Spleen (tissue), 11 donors: ENCODE measurements at regions not wholly inside any gene's neighbourhood (a gene's known extent, or its start where the extent isn't known, plus 50 kb on each side); places are given as distances from the start of the nearest gene placed in this dataset.
"Not testable (repeated sequence)": the region's sequence is repeated elsewhere in the genome, so short reads cannot be mapped to it uniquely, and the experiment has no call there.

Experiments used
- DNase-seq: peaks from one replicate; pipeline ENCODE4 v3.0.0-alpha.2; 2020
- H3K27ac ChIP-seq, 8 donors: fragments of 200-600 bp; sonication (generic) in 7 of 8; 1 replicate in 4 of 8; 2 replicates in 4 of 8; pipeline versions ENCODE4 v1.5.0 to v1.8.0; 2016 to 2021; ENCODE audit warnings: inconsistent platforms in 4 of 8, mild to moderate bottlenecking in 4 of 8, moderate library complexity in 1 of 8
- H3K27me3 ChIP-seq, 7 donors: fragments of 200-600 bp; sonication (generic) in 6 of 7; replicated peaks in 1 of 7; 1 replicate in 4 of 7; 2 replicates in 3 of 7; pipeline versions ENCODE4 v1.5.0 to v1.8.0; 2016 to 2021; ENCODE audit warnings: inconsistent platforms in 3 of 7, mild to moderate bottlenecking in 1 of 7
- H3K36me3 ChIP-seq, 6 donors: fragments of 200-600 bp; sonication (generic) in 5 of 6; 1 replicate in 4 of 6; 2 replicates in 2 of 6; pipeline versions ENCODE4 v1.5.0 to v1.8.0; 2016 to 2021; ENCODE audit warnings: inconsistent platforms in 2 of 6
- H3K4me1 ChIP-seq, 6 donors: fragments of 200-600 bp; sonication (generic) in 5 of 6; 1 replicate in 3 of 6; 2 replicates in 3 of 6; pipeline versions ENCODE4 v1.5.0 to v1.8.0; 2016 to 2021; ENCODE audit warnings: inconsistent platforms in 3 of 6
- H3K4me3 ChIP-seq, 8 donors: fragments of 200-600 bp; sonication (generic) in 7 of 8; 1 replicate in 4 of 8; 2 replicates in 4 of 8; pipeline versions ENCODE4 v1.5.0 to v1.8.0; 2016 to 2021; ENCODE audit warnings: inconsistent platforms in 4 of 8, mild to moderate bottlenecking in 4 of 8, moderate library complexity in 2 of 8
- H3K9me3 ChIP-seq, 8 donors: fragments of 200-600 bp; sonication (generic) in 7 of 8; 1 replicate in 4 of 8; 2 replicates in 4 of 8; pipeline versions ENCODE4 v1.5.0 to v1.8.0; 2016 to 2021; ENCODE audit warnings: inconsistent platforms in 4 of 8
- CTCF ChIP-seq, 11 experiments: fragments of 200-600 bp in 7 of 11; fragments of 450-650 bp in 4 of 11; sonication (generic) in 4 of 11; IDR thresholded peaks in 8 of 11; conservative IDR thresholded peaks in 3 of 11; 1 replicate in 7 of 11; 2 replicates in 4 of 11; pipeline versions ENCODE4 v1.4.0 to v1.8.0; 2016 to 2021; ENCODE audit warnings: antibody characterized with exemption in 11 of 11, inconsistent platforms in 4 of 11, mild to moderate bottlenecking in 1 of 11
- POLR2A ChIP-seq, 3 donors: fragments of 450-650 bp; IDR thresholded peaks; one replicate each; pipeline ENCODE4 v1.5.1; 2017; ENCODE audit warnings: antibody characterized with exemption in 3 of 3, mild to moderate bottlenecking in 1 of 3
- POLR2AphosphoS5 ChIP-seq, 3 donors: sonication (generic); formaldehyde crosslinking; IDR thresholded peaks; one replicate each; pipeline ENCODE4 v1.5.1; 2017; ENCODE audit warnings: antibody characterized with exemption in 3 of 3
- WGBS, 5 donors: extraction: QIAGEN DNeasy Blood & Tissue Kit in 3 of 5; methylation state at CpG; one replicate each; pipeline versions ENCODE4 v1.1.5 to v1.1.7; 2013 to 2018; 5-methylcytosine and 5-hydroxymethylcytosine counted together
- intact Hi-C: fragments of 100-400 bp; cut with DNase I; formaldehyde crosslinking; loops from one replicate; pipeline ENCODE4 v1.15.0; 2023; ENCODE audit warnings: low total_unique reads
- donor health status: healthy with polysubstance abuse.
- donor health status: DM: no; HTN: no; CAD: no; lungs with moderate emphysema.
- donor health status: DM: no; HTN: no; CAD: no.
- donor health status: Bipolar disorder and iron deficiency.
- donor health status: healthy.
- donor health status: DM: no; HTN: no; CAD: no.
- donor health status: DM: yes; HTN: yes; CAD: no.

- Histone ChIP-seq H3K4me3 (no peak overlapping the region), H3K36me3 (no peaks in the 10 kb centered on the region), H3K4me1 (peaks cover 7 to 16% (median 11%) of the 10 kb centered on the region in 6 donors), H3K27me3 (no peaks in the 10 kb centered on the region), H3K9me3 (no peaks in the 10 kb centered on the region), H3K27ac (peak overlapping the region in 1 of 8 donors; percentile 74)
- WGBS, 5 donors: 44 to 76% (median 71%) methylated on average over 4 of the region's 4 CpGs
- TF ChIP-seq CTCF (IDR thresholded peaks at IDR 0.05 in 8 of 11, conservative IDR thresholded peaks at IDR 0.05 in 3 of 11) (no peak), POLR2A (IDR thresholded peaks at IDR 0.05) (no peak), POLR2AphosphoS5 (IDR thresholded peaks at IDR 0.05) (no peak)
- no peak for DNase-seq
- intact Hi-C loops: no loop called here
Observed at GRCh38 chrX:13162772-13163410, 118.5 kb upstream of the FAM9C start.

- no peaks in the 10 kb centered on the region for H3K36me3 ChIP-seq
- peaks cover 0 to 6% (median 0%) of the 10 kb centered on the region in 6 donors for H3K4me1 ChIP-seq
- peak overlapping the region in 6 of 8 donors; percentile 55 to 74 (median 64) for H3K27ac ChIP-seq
- intact Hi-C loops: no loop called here
- no peak for TF ChIP-seq POLR2AphosphoS5 (IDR thresholded peaks at IDR 0.05)
- TF ChIP-seq CTCF (IDR thresholded peaks at IDR 0.05 in 8 of 11, conservative IDR thresholded peaks at IDR 0.05 in 3 of 11): no peak
- no peak for TF ChIP-seq POLR2A (IDR thresholded peaks at IDR 0.05)
- DNase-seq: no peak
- no peaks in the 10 kb centered on the region for H3K27me3 ChIP-seq
- peaks cover 0 to 5% (median 0%) of the 10 kb centered on the region in 8 donors for H3K9me3 ChIP-seq
- no peak overlapping the region for H3K4me3 ChIP-seq
Observed at GRCh38 chrX:13159886-13160285, 115.5 kb upstream of the FAM9C start.

GRCh38 chrX:13158911-13159310, 114.5 kb upstream of the FAM9C start:
- Histone ChIP-seq H3K36me3 (no peaks in the 10 kb centered on the region), H3K4me1 (peaks cover 0 to 6% (median 0%) of the 10 kb centered on the region in 6 donors), H3K27me3 (no peaks in the 10 kb centered on the region), H3K9me3 (peaks cover 0 to 15% (median 2%) of the 10 kb centered on the region in 8 donors), H3K4me3 (no peak overlapping the region), H3K27ac (no peak overlapping the region)
- TF ChIP-seq POLR2A (IDR thresholded peaks at IDR 0.05): no peak
- no peak for TF ChIP-seq POLR2AphosphoS5 (IDR thresholded peaks at IDR 0.05)
- TF ChIP-seq CTCF (IDR thresholded peaks at IDR 0.05 in 8 of 11, conservative IDR thresholded peaks at IDR 0.05 in 3 of 11): no peak
- DNase-seq: no peak
- intact Hi-C loops: no loop called here

GRCh38 chrX:13155550-13155949, 111.1 kb upstream of the FAM9C start:
- H3K4me3 ChIP-seq, H3K27me3 ChIP-seq, H3K4me1 ChIP-seq, H3K27ac ChIP-seq, intact Hi-C loops, H3K36me3 ChIP-seq, DNase-seq: not testable (repeated sequence)
- WGBS, 5 donors: 88 to 100% (median 96%) methylated on average over 1 of the region's 1 CpG
- peaks cover 0 to 35% (median 5%) of the 10 kb centered on the region in 8 donors for H3K9me3 ChIP-seq
